ENCODE measurements at regions not wholly inside any gene's neighbourhood (a gene's known extent, or its start where the extent isn't known, plus 50 kb on each side); places are given as distances from the start of the nearest gene placed in this dataset.
"Not testable (repeated sequence)": the region's sequence is repeated elsewhere in the genome, so short reads cannot be mapped to it uniquely, and the experiment has no call there.

GRCh38 chr3:75321060-75321459 lies 343.1 kb upstream of the FRG2C start:
- DNase-seq (ENCODE audit: low read depth) = no peak

- not testable (repeated sequence) for DNase-seq (ENCODE audit: low read depth)
Observed at GRCh38 chr3:75323936-75324335, 340.2 kb upstream of the FRG2C start.

- DNase-seq (ENCODE audit: low read depth) = no peak
Observed at GRCh38 chr3:75325716-75326115, 338.4 kb upstream of the FRG2C start.

- DNase-seq (ENCODE audit: low read depth) = no peak
Observed at GRCh38 chr3:75327453-75327852, 336.7 kb upstream of the FRG2C start.

GRCh38 chr3:75329476-75330097 lies 334.5 kb upstream of the FRG2C start:
- DNase-seq (ENCODE audit: low read depth) = no peak

- not testable (repeated sequence) for DNase-seq (ENCODE audit: low read depth)
Observed at GRCh38 chr3:75330446-75330845, 333.7 kb upstream of the FRG2C start.

GRCh38 chr3:75332090-75332489 lies 332.0 kb upstream of the FRG2C start:
- DNase-seq (ENCODE audit: low read depth) = not testable (repeated sequence)

- no peak for DNase-seq (ENCODE audit: low read depth)
Observed at GRCh38 chr3:75332794-75333193, 331.3 kb upstream of the FRG2C start.

GRCh38 chr3:75334299-75334698 lies 329.8 kb upstream of the FRG2C start:
- no peak for DNase-seq (ENCODE audit: low read depth)

GRCh38 chr3:75337226-75337900 lies 326.8 kb upstream of the FRG2C start:
- no peak for DNase-seq (ENCODE audit: low read depth)

- no peak for DNase-seq (ENCODE audit: low read depth)
Observed at GRCh38 chr3:75338342-75338741, 325.8 kb upstream of the FRG2C start.

- DNase-seq (ENCODE audit: low read depth) = no peak
Observed at GRCh38 chr3:75341324-75342067, 322.6 kb upstream of the FRG2C start.

- DNase-seq (ENCODE audit: low read depth) = no peak
Observed at GRCh38 chr3:75342425-75342824, 321.7 kb upstream of the FRG2C start.

GRCh38 chr3:75350536-75350935 lies 313.6 kb upstream of the FRG2C start:
- DNase-seq (ENCODE audit: low read depth) = not testable (repeated sequence)

GRCh38 chr3:75362086-75362784 lies 301.9 kb upstream of the FRG2C start:
- DNase-seq (ENCODE audit: low read depth) = not testable (repeated sequence)

- not testable (repeated sequence) for DNase-seq (ENCODE audit: low read depth)
Observed at GRCh38 chr3:75372964-75373363, 291.2 kb upstream of the FRG2C start.

- DNase-seq (ENCODE audit: low read depth) = not testable (repeated sequence)
Observed at GRCh38 chr3:75379840-75380239, 284.3 kb upstream of the FRG2C start.

GRCh38 chr3:75380276-75380771 lies 283.8 kb upstream of the FRG2C start:
- DNase-seq (ENCODE audit: low read depth) = no peak

GRCh38 chr3:75384016-75384415 lies 280.1 kb upstream of the FRG2C start:
- DNase-seq (ENCODE audit: low read depth) = not testable (repeated sequence)

GRCh38 chr3:75388486-75389124 lies 275.5 kb upstream of the FRG2C start:
- DNase-seq (ENCODE audit: low read depth) = not testable (repeated sequence)

- DNase-seq (ENCODE audit: low read depth) = not testable (repeated sequence)
Observed at GRCh38 chr3:75393288-75393694, 270.8 kb upstream of the FRG2C start.

GRCh38 chr3:75394102-75394501 lies 270.0 kb upstream of the FRG2C start:
- not testable (repeated sequence) for DNase-seq (ENCODE audit: low read depth)

Data from activated T-helper 9 cell treated with anti-CD3 and anti-CD28 coated beads, Interleukin-2, amount 50 U/mL, for 16 hours (primary cell).